WTC11 (cell line): ENCODE measurements at regions not wholly inside any gene's neighbourhood (a gene's known extent, or its start where the extent isn't known, plus 50 kb on each side); places are given as distances from the start of the nearest gene placed in this dataset.

ENCODE experiments used
- ATAC-seq: fragments of 200-7000 bp; cut with Tn5 transposase; 2 replicates; pipeline ENCODE4 v1.10.0; 2021; ENCODE audit warnings: mild to moderate bottlenecking, moderate library complexity
- CTCF ChIA-PET: fragments of 300-600 bp; sonication (Branson Sonifier 250); formaldehyde crosslinking; loops from one replicate; lab custom pipeline; 2021; ENCODE audit warnings: antibody characterized with exemption; lab: Charles Lee
- POLR2A ChIA-PET: fragments of 350-600 bp; sonication (Branson Sonifier 250); formaldehyde crosslinking; loops from one replicate; lab custom pipeline; 2021; ENCODE audit warnings: antibody characterized with exemption; lab: Charles Lee
- DNase-seq: peaks from one replicate; pipeline ENCODE4 v3.0.0; 2021; ENCODE audit warnings: low spot score
- H3K27ac Mint-ChIP-seq: 2 replicates; pipeline ENCODE4 v1.8.0; 2021; ENCODE audit warnings: mixed read lengths
- H3K27me3 Mint-ChIP-seq: 2 replicates; pipeline ENCODE4 v1.8.0; 2021; ENCODE audit warnings: low read depth, mild to moderate bottlenecking, moderate library complexity, mixed read lengths
- H3K36me3 Mint-ChIP-seq: 2 replicates; pipeline ENCODE4 v1.8.0; 2021; ENCODE audit warnings: mixed read lengths
- H3K4me1 Mint-ChIP-seq: 2 replicates; pipeline ENCODE4 v1.8.0; 2022; ENCODE audit warnings: mixed read lengths
- H3K4me3 Mint-ChIP-seq: 2 replicates; pipeline ENCODE4 v1.8.0; 2021; ENCODE audit warnings: mild to moderate bottlenecking, moderate library complexity, mixed read lengths
- H3K9me3 Mint-ChIP-seq: 2 replicates; pipeline ENCODE4 v1.8.0; 2021; ENCODE audit warnings: mixed read lengths
- ARID4B ChIP-seq: sonication (generic); formaldehyde crosslinking; IDR thresholded peaks from 2 replicates; pipeline ENCODE4 v1.8.0; 2023; ENCODE audit warnings: missing genetic modification reagents, mild to moderate bottlenecking, borderline replicate concordance
- ATF1 ChIP-seq: sonication (generic); formaldehyde crosslinking; IDR thresholded peaks from 2 replicates; pipeline ENCODE4 v1.8.1; 2023; ENCODE audit warnings: mild to moderate bottlenecking, moderate library complexity, missing genetic modification reagents
- CDX4 ChIP-seq: fragments of 250-450 bp; sonication (Bioruptor Pico); IDR thresholded peaks from 2 replicates; pipeline ENCODE4 v1.9.0; 2021; ENCODE audit warnings: moderate library complexity, mild to moderate bottlenecking, inconsistent platforms, borderline replicate concordance
- ESRRA ChIP-seq: sonication (generic); formaldehyde crosslinking; IDR thresholded peaks from 2 replicates; pipeline ENCODE4 v1.8.1; 2022; ENCODE audit warnings: mild to moderate bottlenecking, missing genetic modification reagents, borderline replicate concordance
- FOXP4 ChIP-seq: sonication (generic); formaldehyde crosslinking; IDR thresholded peaks from 2 replicates; pipeline ENCODE4 v1.8.0; 2022; ENCODE audit warnings: mild to moderate bottlenecking, missing genetic modification reagents
- IRF1 ChIP-seq: sonication (generic); formaldehyde crosslinking; IDR thresholded peaks from 2 replicates; pipeline ENCODE4 v1.8.0; 2023; ENCODE audit warnings: missing genetic modification reagents
- IRF2 ChIP-seq: sonication (generic); formaldehyde crosslinking; IDR thresholded peaks from 2 replicates; pipeline ENCODE4 v1.8.0; 2022; ENCODE audit warnings: low read depth, missing genetic modification reagents, borderline replicate concordance
- KAT7 ChIP-seq: sonication (generic); formaldehyde crosslinking; IDR thresholded peaks from 2 replicates; pipeline ENCODE4 v1.8.1; 2023; ENCODE audit warnings: missing genetic modification reagents, mild to moderate bottlenecking, borderline replicate concordance
- NFE2L1 ChIP-seq: sonication (generic); formaldehyde crosslinking; IDR thresholded peaks from 2 replicates; pipeline ENCODE4 v1.8.1; 2023; ENCODE audit warnings: missing genetic modification reagents
- NR3C1 ChIP-seq: sonication (generic); formaldehyde crosslinking; conservative IDR thresholded peaks from 2 replicates; pipeline ENCODE4 v1.8.1; 2023; ENCODE audit warnings: low read depth, mild to moderate bottlenecking, missing genetic modification reagents
- PREB ChIP-seq: sonication (generic); formaldehyde crosslinking; IDR thresholded peaks from 2 replicates; pipeline ENCODE4 v1.8.1; 2022; ENCODE audit warnings: mild to moderate bottlenecking, missing genetic modification reagents, moderate library complexity, borderline replicate concordance
- RELA ChIP-seq: sonication (generic); formaldehyde crosslinking; IDR thresholded peaks from 2 replicates; pipeline ENCODE4 v1.8.1; 2022; ENCODE audit warnings: missing genetic modification reagents, mild to moderate bottlenecking, borderline replicate concordance
- TEAD1 ChIP-seq: sonication (generic); formaldehyde crosslinking; IDR thresholded peaks from 2 replicates; pipeline ENCODE4 v1.8.0; 2022; ENCODE audit warnings: mild to moderate bottlenecking, missing genetic modification reagents
- TEAD4 ChIP-seq: sonication (generic); formaldehyde crosslinking; IDR thresholded peaks from 2 replicates; pipeline ENCODE4 v1.8.0; 2022; ENCODE audit warnings: mild to moderate bottlenecking, missing genetic modification reagents
- ZBTB21 ChIP-seq: sonication (generic); formaldehyde crosslinking; IDR thresholded peaks from 2 replicates; pipeline ENCODE4 v1.8.1; 2023; ENCODE audit warnings: mild to moderate bottlenecking, missing genetic modification reagents, borderline replicate concordance
- ZNF317 ChIP-seq: sonication (generic); formaldehyde crosslinking; IDR thresholded peaks from 2 replicates; pipeline ENCODE4 v1.8.1; 2023; ENCODE audit warnings: low read depth, mild to moderate bottlenecking, moderate library complexity, missing genetic modification reagents, borderline replicate concordance
- ZNF423 ChIP-seq: fragments of 250-450 bp; sonication (Bioruptor Pico); IDR thresholded peaks from 2 replicates; pipeline ENCODE4 v2.1.2; 2022; ENCODE audit warnings: mild to moderate bottlenecking, moderate library complexity
- ZNF425 ChIP-seq: fragments of 250-450 bp; sonication (Bioruptor Pico); conservative IDR thresholded peaks from 2 replicates; pipeline ENCODE4 v1.9.0; 2021; ENCODE audit warnings: mild to moderate bottlenecking
- ZNF671 ChIP-seq: fragments of 250-450 bp; sonication (Bioruptor Pico); IDR thresholded peaks from 2 replicates; pipeline ENCODE4 v1.8.0; 2021; ENCODE audit warnings: mild to moderate bottlenecking

GRCh38 chr2:138306626-138307025, 194.9 kb upstream of the SPOPL start (continued):
- TF ChIP-seq ARID4B (no peak), ESRRA (no peak), TEAD1 (CRISPR knock-in tag) (no peak), ZNF423 (CRISPR knock-in tag) (no peak), ZBTB21 (CRISPR knock-in tag) (no peak), IRF1 (no peak), KAT7 (no peak)
- TF ChIP-seq, all 79 proteins: peak for 0

- no peak for ATAC-seq
- Mint-ChIP-seq H3K9me3 (no peaks in the 10 kb centered on the region), H3K4me3 (no peak overlapping the region), H3K4me1 (peaks cover 4% of the 10 kb centered on the region; the same call in 1 of the 2 replicates), H3K27me3 (no peaks in the 10 kb centered on the region), H3K36me3 (no peaks in the 10 kb centered on the region), H3K27ac (no peak overlapping the region)
- TF ChIP-seq NFE2L1: no peak
- TF ChIP-seq RELA (CRISPR knock-in tag): no peak
- TF ChIP-seq FOXP4 (CRISPR knock-in tag): no peak
- TF ChIP-seq ZNF317: no peak
- TF ChIP-seq ZBTB21 (CRISPR knock-in tag): no peak
- no peak for TF ChIP-seq CDX4
- no peak for TF ChIP-seq IRF2 (CRISPR knock-in tag)
- no peak for TF ChIP-seq ZNF425 (CRISPR knock-in tag)
- TF ChIP-seq KAT7: no peak
- no peak for TF ChIP-seq PREB (CRISPR knock-in tag)
- no peak for TF ChIP-seq ATF1
- no peak for TF ChIP-seq ZNF671
- no peak for TF ChIP-seq NR3C1 (CRISPR knock-in tag)
- no peak for TF ChIP-seq TEAD4 (CRISPR knock-in tag)
- ChIA-PET POLR2A (no interaction called here), CTCF (no interaction called here)
- no peak for DNase-seq
These were observed 194.5 kb upstream of the SPOPL start for GRCh38 chr2:138307099-138307498.
